OCI-M2 (cell line): ENCODE measurements at regions not wholly inside any gene's neighbourhood (a gene's known extent, or its start where the extent isn't known, plus 50 kb on each side); places are given as distances from the start of the nearest gene placed in this dataset.

Experiments used
- DNase-seq: peaks from one replicate; lab custom pipeline; 2025; ENCODE audit not compliant: unreplicated experiment; lab: John Stamatoyannopoulos, UW

- no peak for DNase-seq
These were observed 189.6 kb downstream of the HAUS1 start for GRCh38 chr18:46293742-46294181.

- no peak for DNase-seq
These were observed 190.1 kb downstream of the HAUS1 start for GRCh38 chr18:46294318-46294717.

- DNase-seq: no peak
These were observed 190.6 kb downstream of the HAUS1 start for GRCh38 chr18:46294751-46295150.

GRCh38 chr18:46295416-46295815, 191.2 kb downstream of the HAUS1 start:
- no peak for DNase-seq

- DNase-seq: no peak
These were observed 192.5 kb downstream of the HAUS1 start for GRCh38 chr18:46296656-46297055.

GRCh38 chr18:46297124-46297523, 192.9 kb downstream of the HAUS1 start:
- DNase-seq: no peak

GRCh38 chr18:46297621-46298020, 193.4 kb downstream of the HAUS1 start:
- no peak for DNase-seq

GRCh38 chr18:46298511-46298910, 194.3 kb downstream of the HAUS1 start:
- DNase-seq: no peak

- DNase-seq: no peak
These were observed 195.4 kb downstream of the HAUS1 start for GRCh38 chr18:46299465-46300008.

GRCh38 chr18:46301081-46301480, 196.9 kb downstream of the HAUS1 start:
- no peak for DNase-seq

GRCh38 chr18:46301571-46301970, 197.4 kb downstream of the HAUS1 start:
- no peak for DNase-seq

GRCh38 chr18:46302528-46303485, 198.6 kb downstream of the HAUS1 start:
- DNase-seq: no peak

GRCh38 chr18:46310258-46310657, 206.1 kb downstream of the HAUS1 start:
- no peak for DNase-seq

- DNase-seq: no peak
These were observed 206.6 kb downstream of the HAUS1 start for GRCh38 chr18:46310675-46311345.

GRCh38 chr18:46311491-46311890, 207.3 kb downstream of the HAUS1 start:
- no peak for DNase-seq

- DNase-seq: no peak
These were observed 208.0 kb downstream of the HAUS1 start for GRCh38 chr18:46312221-46312620.

GRCh38 chr18:46313521-46313920, 209.3 kb downstream of the HAUS1 start:
- no peak for DNase-seq

- no peak for DNase-seq
These were observed 209.8 kb downstream of the HAUS1 start for GRCh38 chr18:46314011-46314410.

- no peak for DNase-seq
These were observed 211.0 kb downstream of the HAUS1 start for GRCh38 chr18:46315161-46315560.

GRCh38 chr18:46318356-46318755, 214.2 kb downstream of the HAUS1 start:
- no peak for DNase-seq

- DNase-seq: no peak
These were observed 215.6 kb downstream of the HAUS1 start for GRCh38 chr18:46319783-46320182.

GRCh38 chr18:46320297-46320696, 216.1 kb downstream of the HAUS1 start:
- DNase-seq: no peak
